Neural cell (in vitro differentiated cells): ENCODE measurements at regions not wholly inside any gene's neighbourhood (a gene's known extent, or its start where the extent isn't known, plus 50 kb on each side); places are given as distances from the start of the nearest gene placed in this dataset.

Experiments
- H2AFZ ChIP-seq: fragments of 200-600, 300-800 bp; sonication (generic), shearing (Covaris generic); 2 replicates; pipeline ENCODE4 v1.6.0; 2014; ENCODE audit warnings: low read depth, mild to moderate bottlenecking, antibody characterized with exemption, low read length, moderate library complexity
- H3F3A ChIP-seq: fragments of 200-600 bp; shearing (Covaris generic); 2 replicates; pipeline ENCODE4 v1.6.1; 2016; ENCODE audit warnings: mild to moderate bottlenecking, moderate library complexity, mixed read lengths, antibody characterized with exemption, low read length; ENCODE audit not compliant: insufficient read depth, poor library complexity, severe bottlenecking
- H3K27ac ChIP-seq: fragments of 200-600, 300-800 bp; sonication (generic), shearing (Covaris generic); 2 replicates; pipeline ENCODE4 v1.5.1; 2014; ENCODE audit warnings: mild to moderate bottlenecking, low read length, moderate library complexity
- H3K27me3 ChIP-seq: fragments of 300-800, 200-600 bp; sonication (generic), shearing (Covaris generic); 2 replicates; pipeline ENCODE4 v1.6.0; 2014; ENCODE audit warnings: mild to moderate bottlenecking, low read depth, low read length, moderate library complexity; ENCODE audit not compliant: insufficient read depth
- H3K36me3 ChIP-seq: fragments of 300-800, 200-600 bp; sonication (generic), shearing (Covaris generic); 2 replicates; pipeline ENCODE4 v1.5.1; 2014; ENCODE audit warnings: mild to moderate bottlenecking, antibody characterized with exemption, low read length, moderate library complexity; ENCODE audit not compliant: insufficient read depth
- H3K4me2 ChIP-seq: fragments of 300-800, 200-600 bp; sonication (generic), shearing (Covaris generic); 2 replicates; pipeline ENCODE4 v1.6.0; 2014; ENCODE audit warnings: mild to moderate bottlenecking, low read length
- H3K4me3 ChIP-seq: fragments of 300-800, 200-600 bp; sonication (generic), shearing (Covaris generic); 2 replicates; pipeline ENCODE4 v1.5.1; 2014; ENCODE audit warnings: mild to moderate bottlenecking, low read length, moderate library complexity
- H3K79me2 ChIP-seq: fragments of 200-600 bp; shearing (Covaris generic); replicated peaks from 2 replicates; pipeline ENCODE4 v1.6.0; 2014; ENCODE audit warnings: mild to moderate bottlenecking, low read length, moderate library complexity; ENCODE audit not compliant: insufficient read depth
- H3K9ac ChIP-seq: fragments of 300-800, 200-600 bp; sonication (generic), shearing (Covaris generic); 2 replicates; pipeline ENCODE4 v1.6.1; 2016; ENCODE audit warnings: mild to moderate bottlenecking, low read length, mixed read lengths
- H3K9me2 ChIP-seq: fragments of 200-600 bp; shearing (Covaris generic); 2 replicates; pipeline ENCODE4 v1.6.1; 2016; ENCODE audit warnings: mild to moderate bottlenecking, low read length, mixed read lengths; ENCODE audit not compliant: insufficient read depth
- H3K9me3 ChIP-seq: fragments of 200-600, 300-800 bp; sonication (generic), shearing (Covaris generic); 2 replicates; pipeline ENCODE4 v1.6.1; 2016; ENCODE audit warnings: mild to moderate bottlenecking, mixed run types, low read length, moderate library complexity, mixed read lengths
- H4K20me1 ChIP-seq: fragments of 200-600 bp; shearing (Covaris generic); 2 replicates; pipeline ENCODE4 v1.6.1; 2016; ENCODE audit warnings: mild to moderate bottlenecking, mixed run types; ENCODE audit not compliant: insufficient read depth
- EP300 ChIP-seq: fragments of 450-650 bp; conservative IDR thresholded peaks from 2 replicates; pipeline ENCODE4 v1.6.1; 2014; ENCODE audit warnings: antibody characterized with exemption, mild to moderate bottlenecking, moderate library complexity; ENCODE audit not compliant: poor library complexity, severe bottlenecking
- EZH2 ChIP-seq: fragments of 200-600, 300-800 bp; shearing (Covaris generic), sonication (generic); IDR thresholded peaks from 2 replicates; pipeline ENCODE4 v1.6.1; 2014; ENCODE audit warnings: antibody characterized with exemption, low read length, borderline replicate concordance, mild to moderate bottlenecking; ENCODE audit not compliant: insufficient read depth, poor library complexity, severe bottlenecking
- MXI1 ChIP-seq: fragments of 450-650 bp; conservative IDR thresholded peaks from 2 replicates; pipeline ENCODE4 v1.6.1; 2014; ENCODE audit warnings: antibody characterized with exemption, mild to moderate bottlenecking; ENCODE audit not compliant: poor library complexity, severe bottlenecking
- POLR2AphosphoS5 ChIP-seq: IDR thresholded peaks from 2 replicates; pipeline ENCODE4 v1.6.1; 2012
- RAD21 ChIP-seq: fragments of 450-650 bp; conservative IDR thresholded peaks from 2 replicates; pipeline ENCODE4 v1.6.1; 2014; ENCODE audit warnings: antibody characterized with exemption, mild to moderate bottlenecking, moderate library complexity
- SMC3 ChIP-seq: fragments of 450-650 bp; conservative IDR thresholded peaks from 2 replicates; pipeline ENCODE4 v1.6.1; 2014; ENCODE audit warnings: antibody characterized with exemption, mild to moderate bottlenecking, moderate library complexity; ENCODE audit not compliant: poor library complexity
- TAF1 ChIP-seq: IDR thresholded peaks from 2 replicates; pipeline ENCODE4 v1.6.1; 2012; ENCODE audit warnings: low read depth
- TF ChIP-seq, protein P1 (sequence below): fragments of 450-650 bp; IDR thresholded peaks from 2 replicates; pipeline ENCODE4 v1.5.1; 2014; ENCODE audit warnings: antibody characterized with exemption, mild to moderate bottlenecking, moderate library complexity; ENCODE audit not compliant: poor library complexity, severe bottlenecking
- TF ChIP-seq, protein P2 (sequence below): IDR thresholded peaks from 2 replicates; pipeline ENCODE4 v1.6.1; 2012; ENCODE audit warnings: borderline replicate concordance

DNA sequence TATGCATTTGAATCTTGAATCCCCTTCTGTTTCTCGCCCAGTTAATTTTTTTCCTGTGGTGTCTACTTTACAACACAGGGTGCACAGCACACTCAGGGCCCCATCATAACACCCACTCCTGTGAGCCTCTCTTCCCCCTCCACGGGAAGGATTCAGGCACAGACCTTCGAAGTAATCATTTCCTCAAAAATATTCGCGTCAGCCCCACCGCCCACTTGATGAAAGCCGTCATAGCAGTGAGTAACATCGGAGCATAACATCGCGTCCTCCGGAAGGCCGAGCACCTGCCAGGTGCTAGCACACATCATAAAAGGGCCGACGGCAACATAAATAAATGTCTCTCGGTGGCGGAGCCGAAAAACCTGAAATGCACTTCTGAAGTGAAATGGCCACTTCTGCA lies 201.7 kb upstream of the ADARB2 start:
- no peaks in the 10 kb centered on the region for H3K27me3 ChIP-seq
- no peaks in the 10 kb centered on the region for H3K36me3 ChIP-seq
- no peak overlapping the region for H3K9ac ChIP-seq
- H3K27ac ChIP-seq, result no peak overlapping the region
- no peak overlapping the region for H3K4me2 ChIP-seq
- H3F3A ChIP-seq, result no peaks in the 10 kb centered on the region
- H3K9me2 ChIP-seq, result no peaks in the 10 kb centered on the region
- no peak overlapping the region for H2AFZ ChIP-seq
- H3K79me2 ChIP-seq, result no peaks in the 10 kb centered on the region
- H4K20me1 ChIP-seq, result no peaks in the 10 kb centered on the region
- TF ChIP-seq, protein P1, sequence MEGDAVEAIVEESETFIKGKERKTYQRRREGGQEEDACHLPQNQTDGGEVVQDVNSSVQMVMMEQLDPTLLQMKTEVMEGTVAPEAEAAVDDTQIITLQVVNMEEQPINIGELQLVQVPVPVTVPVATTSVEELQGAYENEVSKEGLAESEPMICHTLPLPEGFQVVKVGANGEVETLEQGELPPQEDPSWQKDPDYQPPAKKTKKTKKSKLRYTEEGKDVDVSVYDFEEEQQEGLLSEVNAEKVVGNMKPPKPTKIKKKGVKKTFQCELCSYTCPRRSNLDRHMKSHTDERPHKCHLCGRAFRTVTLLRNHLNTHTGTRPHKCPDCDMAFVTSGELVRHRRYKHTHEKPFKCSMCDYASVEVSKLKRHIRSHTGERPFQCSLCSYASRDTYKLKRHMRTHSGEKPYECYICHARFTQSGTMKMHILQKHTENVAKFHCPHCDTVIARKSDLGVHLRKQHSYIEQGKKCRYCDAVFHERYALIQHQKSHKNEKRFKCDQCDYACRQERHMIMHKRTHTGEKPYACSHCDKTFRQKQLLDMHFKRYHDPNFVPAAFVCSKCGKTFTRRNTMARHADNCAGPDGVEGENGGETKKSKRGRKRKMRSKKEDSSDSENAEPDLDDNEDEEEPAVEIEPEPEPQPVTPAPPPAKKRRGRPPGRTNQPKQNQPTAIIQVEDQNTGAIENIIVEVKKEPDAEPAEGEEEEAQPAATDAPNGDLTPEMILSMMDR, result no peak
- TF ChIP-seq SMC3 (no peak), RAD21 (no peak), POLR2AphosphoS5 (no peak), EZH2 (no peak), EP300 (no peak), TAF1 (no peak), MXI1 (no peak)
- TF ChIP-seq, protein P2, sequence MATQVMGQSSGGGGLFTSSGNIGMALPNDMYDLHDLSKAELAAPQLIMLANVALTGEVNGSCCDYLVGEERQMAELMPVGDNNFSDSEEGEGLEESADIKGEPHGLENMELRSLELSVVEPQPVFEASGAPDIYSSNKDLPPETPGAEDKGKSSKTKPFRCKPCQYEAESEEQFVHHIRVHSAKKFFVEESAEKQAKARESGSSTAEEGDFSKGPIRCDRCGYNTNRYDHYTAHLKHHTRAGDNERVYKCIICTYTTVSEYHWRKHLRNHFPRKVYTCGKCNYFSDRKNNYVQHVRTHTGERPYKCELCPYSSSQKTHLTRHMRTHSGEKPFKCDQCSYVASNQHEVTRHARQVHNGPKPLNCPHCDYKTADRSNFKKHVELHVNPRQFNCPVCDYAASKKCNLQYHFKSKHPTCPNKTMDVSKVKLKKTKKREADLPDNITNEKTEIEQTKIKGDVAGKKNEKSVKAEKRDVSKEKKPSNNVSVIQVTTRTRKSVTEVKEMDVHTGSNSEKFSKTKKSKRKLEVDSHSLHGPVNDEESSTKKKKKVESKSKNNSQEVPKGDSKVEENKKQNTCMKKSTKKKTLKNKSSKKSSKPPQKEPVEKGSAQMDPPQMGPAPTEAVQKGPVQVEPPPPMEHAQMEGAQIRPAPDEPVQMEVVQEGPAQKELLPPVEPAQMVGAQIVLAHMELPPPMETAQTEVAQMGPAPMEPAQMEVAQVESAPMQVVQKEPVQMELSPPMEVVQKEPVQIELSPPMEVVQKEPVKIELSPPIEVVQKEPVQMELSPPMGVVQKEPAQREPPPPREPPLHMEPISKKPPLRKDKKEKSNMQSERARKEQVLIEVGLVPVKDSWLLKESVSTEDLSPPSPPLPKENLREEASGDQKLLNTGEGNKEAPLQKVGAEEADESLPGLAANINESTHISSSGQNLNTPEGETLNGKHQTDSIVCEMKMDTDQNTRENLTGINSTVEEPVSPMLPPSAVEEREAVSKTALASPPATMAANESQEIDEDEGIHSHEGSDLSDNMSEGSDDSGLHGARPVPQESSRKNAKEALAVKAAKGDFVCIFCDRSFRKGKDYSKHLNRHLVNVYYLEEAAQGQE, result no peak
- no peaks in the 10 kb centered on the region for H3K9me3 ChIP-seq
- H3K4me3 ChIP-seq, result no peak overlapping the region

DNA sequence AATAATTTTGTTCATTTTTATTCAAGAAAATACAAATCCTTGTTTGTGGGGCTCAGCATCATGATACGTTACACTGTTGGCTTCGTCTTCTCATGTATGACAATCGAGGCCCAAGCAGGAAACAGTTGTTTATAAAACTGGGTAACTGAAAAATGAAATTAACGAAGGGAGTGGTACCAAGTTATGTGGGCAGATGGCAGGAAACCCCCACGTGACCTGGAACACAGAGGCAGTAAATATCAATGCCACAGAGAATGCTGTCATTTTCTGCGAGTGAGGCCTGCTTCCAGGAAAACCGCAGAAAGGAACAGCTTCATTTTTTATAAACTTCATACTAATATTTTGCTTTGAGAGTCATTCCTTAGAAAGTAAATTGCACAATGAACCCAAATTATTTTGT lies 201.0 kb upstream of the ADARB2 start:
- TF ChIP-seq, protein P2, result no peak
- TF ChIP-seq RAD21 (no peak), EP300 (no peak), MXI1 (no peak)

More for the DNA sequence above, 201.0 kb upstream of the ADARB2 start:
- H3K36me3 ChIP-seq, result no peaks in the 10 kb centered on the region
- H2AFZ ChIP-seq, result no peak overlapping the region
- H3K4me2 ChIP-seq, result no peak overlapping the region
- no peak overlapping the region for H3K27ac ChIP-seq
- no peak overlapping the region for H3K4me3 ChIP-seq
- H3K79me2 ChIP-seq, result no peaks in the 10 kb centered on the region
- H3K9me3 ChIP-seq, result no peaks in the 10 kb centered on the region
- no peaks in the 10 kb centered on the region for H3F3A ChIP-seq
- no peaks in the 10 kb centered on the region for H3K9me2 ChIP-seq
- no peaks in the 10 kb centered on the region for H3K27me3 ChIP-seq
- no peak overlapping the region for H3K9ac ChIP-seq
- no peaks in the 10 kb centered on the region for H4K20me1 ChIP-seq
